WTC11 (cell line): ENCODE measurements at regions not wholly inside any gene's neighbourhood (a gene's known extent, or its start where the extent isn't known, plus 50 kb on each side); places are given as distances from the start of the nearest gene placed in this dataset.

Experiments used
- AFF4 ChIP-seq: sonication (generic); formaldehyde crosslinking; IDR thresholded peaks from 2 replicates; pipeline ENCODE4 v1.8.1; 2023; ENCODE audit warnings: mild to moderate bottlenecking, missing genetic modification reagents, borderline replicate concordance
- ATF3 ChIP-seq: sonication (generic); formaldehyde crosslinking; conservative IDR thresholded peaks from 2 replicates; pipeline ENCODE4 v1.8.1; 2022; ENCODE audit warnings: mild to moderate bottlenecking, missing genetic modification reagents
- ATF6 ChIP-seq: sonication (generic); formaldehyde crosslinking; IDR thresholded peaks from 2 replicates; pipeline ENCODE4 v1.8.1; 2023; ENCODE audit warnings: mild to moderate bottlenecking, missing genetic modification reagents
- CTCF ChIP-seq: fragments of 200-600 bp; IDR thresholded peaks from 2 replicates; pipeline ENCODE4 v1.8.0; 2022; ENCODE audit warnings: antibody characterized with exemption
- MYBL2 ChIP-seq: sonication (generic); formaldehyde crosslinking; IDR thresholded peaks from 2 replicates; pipeline ENCODE4 v1.8.1; 2023; ENCODE audit warnings: mild to moderate bottlenecking, moderate library complexity, missing genetic modification reagents
- PRDM15 ChIP-seq: sonication (generic); formaldehyde crosslinking; IDR thresholded peaks from 2 replicates; pipeline ENCODE4 v1.8.0; 2022; ENCODE audit warnings: missing genetic modification reagents
- SMAD3 ChIP-seq: sonication (generic); formaldehyde crosslinking; IDR thresholded peaks from 2 replicates; pipeline ENCODE4 v1.8.0; 2022; ENCODE audit warnings: missing genetic modification reagents, mild to moderate bottlenecking, borderline replicate concordance
- SP1 ChIP-seq: sonication (generic); formaldehyde crosslinking; conservative IDR thresholded peaks from 2 replicates; pipeline ENCODE4 v1.8.1; 2022; ENCODE audit warnings: missing genetic modification reagents
- STAT6 ChIP-seq: sonication (generic); formaldehyde crosslinking; conservative IDR thresholded peaks from 2 replicates; pipeline ENCODE4 v1.8.1; 2023; ENCODE audit warnings: mild to moderate bottlenecking, low read depth, missing genetic modification reagents, moderate library complexity
- ZNF263 ChIP-seq: sonication (generic); formaldehyde crosslinking; IDR thresholded peaks from 2 replicates; pipeline ENCODE4 v1.8.1; 2022; ENCODE audit warnings: low read depth, mild to moderate bottlenecking, moderate library complexity, missing genetic modification reagents

GRCh38 chr7:41252551-41252950 is 450.3 kb downstream of the INHBA start:
- no peak for TF ChIP-seq CTCF
- no peak for TF ChIP-seq ATF6 (CRISPR knock-in tag)
- TF ChIP-seq STAT6 = no peak
- no peak for TF ChIP-seq SMAD3 (CRISPR knock-in tag)
- TF ChIP-seq SP1 = no peak
- no peak for TF ChIP-seq PRDM15
- no peak for TF ChIP-seq AFF4
- TF ChIP-seq MYBL2 (CRISPR knock-in tag) = no peak
- no peak for TF ChIP-seq ATF3
- no peak for TF ChIP-seq ZNF263 (CRISPR knock-in tag)
